ENCODE measurements at regions not wholly inside any gene's neighbourhood (a gene's known extent, or its start where the extent isn't known, plus 50 kb on each side); places are given as distances from the start of the nearest gene placed in this dataset.

DNA sequence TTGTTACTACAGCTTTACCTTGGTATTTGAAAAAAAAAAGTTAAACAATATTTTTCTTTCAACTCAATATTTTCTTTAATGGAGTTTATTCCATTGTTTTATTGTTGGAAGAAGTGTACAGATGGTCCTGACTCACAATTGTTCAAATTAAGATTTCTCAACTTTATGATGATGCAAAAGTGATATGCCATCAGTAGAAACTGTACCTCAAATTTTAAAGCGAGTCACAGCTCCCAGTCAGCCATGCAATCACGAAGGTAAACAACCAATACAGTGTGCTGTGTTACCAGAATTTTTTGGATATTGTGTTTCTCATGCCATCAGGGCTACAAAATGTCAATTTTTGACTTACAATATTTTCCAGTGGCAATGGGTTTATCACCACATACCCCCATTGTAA is 54.0 kb upstream of the COL5A2 start:
- in situ Hi-C loops (cut with HindIII; ENCODE audit: low pct_unique_long_range_greater_than_20kb, low sequenced_read_pairs) (no loop called here), intact Hi-C loops (cut with micrococcal nuclease; ENCODE audit: unreplicated experiment) (no loop called here)
- no peaks in the 10 kb centered on the region for H3K27me3 ChIP-seq (ENCODE audit: control insufficient read depth, insufficient read depth, low read length)
- DNase-seq (ENCODE audit: low read depth, low spot score) (no peak), ATAC-seq (no peak)
- H3K9me3 ChIP-seq (ENCODE audit: control insufficient read depth, insufficient read depth, low read depth, low read length): no peaks in the 10 kb centered on the region
- H3K4me3 ChIP-seq (ENCODE audit: low read depth in 2 of 2, low read length in 2 of 2): no peak overlapping the region
- H3K27ac ChIP-seq (ENCODE audit: low read length): no peak overlapping the region
- no peaks in the 10 kb centered on the region for H3K4me1 ChIP-seq (ENCODE audit: control insufficient read depth, insufficient read depth, low read length)
- TF ChIP-seq SIN3A (IDR thresholded peaks at IDR 0.05; ENCODE audit: borderline replicate concordance, insufficient read depth, low read depth, low read length) (no peak), POLR2AphosphoS5 (IDR thresholded peaks at IDR 0.05; ENCODE audit: low read depth, low read length) (no peak), TCF7L2 (IDR thresholded peaks at IDR 0.05; ENCODE audit: low read depth, low read length) (no peak)
- TF ChIP-seq, protein P1, sequence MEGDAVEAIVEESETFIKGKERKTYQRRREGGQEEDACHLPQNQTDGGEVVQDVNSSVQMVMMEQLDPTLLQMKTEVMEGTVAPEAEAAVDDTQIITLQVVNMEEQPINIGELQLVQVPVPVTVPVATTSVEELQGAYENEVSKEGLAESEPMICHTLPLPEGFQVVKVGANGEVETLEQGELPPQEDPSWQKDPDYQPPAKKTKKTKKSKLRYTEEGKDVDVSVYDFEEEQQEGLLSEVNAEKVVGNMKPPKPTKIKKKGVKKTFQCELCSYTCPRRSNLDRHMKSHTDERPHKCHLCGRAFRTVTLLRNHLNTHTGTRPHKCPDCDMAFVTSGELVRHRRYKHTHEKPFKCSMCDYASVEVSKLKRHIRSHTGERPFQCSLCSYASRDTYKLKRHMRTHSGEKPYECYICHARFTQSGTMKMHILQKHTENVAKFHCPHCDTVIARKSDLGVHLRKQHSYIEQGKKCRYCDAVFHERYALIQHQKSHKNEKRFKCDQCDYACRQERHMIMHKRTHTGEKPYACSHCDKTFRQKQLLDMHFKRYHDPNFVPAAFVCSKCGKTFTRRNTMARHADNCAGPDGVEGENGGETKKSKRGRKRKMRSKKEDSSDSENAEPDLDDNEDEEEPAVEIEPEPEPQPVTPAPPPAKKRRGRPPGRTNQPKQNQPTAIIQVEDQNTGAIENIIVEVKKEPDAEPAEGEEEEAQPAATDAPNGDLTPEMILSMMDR (IDR thresholded peaks at IDR 0.05): no peak
- TF ChIP-seq, protein P2, sequence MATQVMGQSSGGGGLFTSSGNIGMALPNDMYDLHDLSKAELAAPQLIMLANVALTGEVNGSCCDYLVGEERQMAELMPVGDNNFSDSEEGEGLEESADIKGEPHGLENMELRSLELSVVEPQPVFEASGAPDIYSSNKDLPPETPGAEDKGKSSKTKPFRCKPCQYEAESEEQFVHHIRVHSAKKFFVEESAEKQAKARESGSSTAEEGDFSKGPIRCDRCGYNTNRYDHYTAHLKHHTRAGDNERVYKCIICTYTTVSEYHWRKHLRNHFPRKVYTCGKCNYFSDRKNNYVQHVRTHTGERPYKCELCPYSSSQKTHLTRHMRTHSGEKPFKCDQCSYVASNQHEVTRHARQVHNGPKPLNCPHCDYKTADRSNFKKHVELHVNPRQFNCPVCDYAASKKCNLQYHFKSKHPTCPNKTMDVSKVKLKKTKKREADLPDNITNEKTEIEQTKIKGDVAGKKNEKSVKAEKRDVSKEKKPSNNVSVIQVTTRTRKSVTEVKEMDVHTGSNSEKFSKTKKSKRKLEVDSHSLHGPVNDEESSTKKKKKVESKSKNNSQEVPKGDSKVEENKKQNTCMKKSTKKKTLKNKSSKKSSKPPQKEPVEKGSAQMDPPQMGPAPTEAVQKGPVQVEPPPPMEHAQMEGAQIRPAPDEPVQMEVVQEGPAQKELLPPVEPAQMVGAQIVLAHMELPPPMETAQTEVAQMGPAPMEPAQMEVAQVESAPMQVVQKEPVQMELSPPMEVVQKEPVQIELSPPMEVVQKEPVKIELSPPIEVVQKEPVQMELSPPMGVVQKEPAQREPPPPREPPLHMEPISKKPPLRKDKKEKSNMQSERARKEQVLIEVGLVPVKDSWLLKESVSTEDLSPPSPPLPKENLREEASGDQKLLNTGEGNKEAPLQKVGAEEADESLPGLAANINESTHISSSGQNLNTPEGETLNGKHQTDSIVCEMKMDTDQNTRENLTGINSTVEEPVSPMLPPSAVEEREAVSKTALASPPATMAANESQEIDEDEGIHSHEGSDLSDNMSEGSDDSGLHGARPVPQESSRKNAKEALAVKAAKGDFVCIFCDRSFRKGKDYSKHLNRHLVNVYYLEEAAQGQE (IDR thresholded peaks at IDR 0.05; ENCODE audit: insufficient read depth in 1 of 2, low read depth in 2 of 2, low read length in 1 of 2): no peak
- ChIA-PET CTCF (interaction anchor here (0.6 kb wide), 1 partner anchor 119 kb away, joined by 8 read pairs; no protein-coding TSS in a partner anchor), POLR2A (no interaction called here)
- H3K36me3 ChIP-seq (ENCODE audit: control insufficient read depth, insufficient read depth, low read length): no peaks in the 10 kb centered on the region; the same call in 1 of the 2 replicates
- BruUV-seq (replicated peaks): no TSS peak

DNA sequence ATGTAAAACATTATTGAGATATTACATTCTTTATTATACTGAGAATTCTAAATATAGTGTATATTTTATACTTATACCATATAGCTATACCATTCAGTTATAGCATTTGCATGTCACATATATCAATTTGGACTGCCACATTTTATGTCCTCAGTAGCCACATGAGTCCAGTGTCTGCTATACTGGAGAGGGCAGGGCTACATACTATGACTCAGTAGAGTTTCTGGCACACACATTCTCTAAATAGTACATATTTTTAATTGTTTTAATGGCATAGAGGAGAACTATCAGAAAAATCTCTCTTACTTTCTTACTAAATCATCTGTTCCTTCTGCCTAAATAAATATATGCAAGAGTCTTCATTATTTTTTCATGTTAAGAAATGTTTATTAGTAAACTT is 55.4 kb upstream of the COL5A2 start:
- POLR2A ChIA-PET: no interaction called here
- no peak overlapping the region for H3K27ac ChIP-seq (ENCODE audit: low read length)
- BruUV-seq (replicated peaks): no TSS peak
- intact Hi-C loops (cut with micrococcal nuclease; ENCODE audit: unreplicated experiment): no loop called here
- in situ Hi-C loops (cut with HindIII; ENCODE audit: low pct_unique_long_range_greater_than_20kb, low sequenced_read_pairs): no loop called here
- DNase-seq (ENCODE audit: low read depth, low spot score) (no peak), ATAC-seq (no peak)
- no peak overlapping the region for H3K4me3 ChIP-seq (ENCODE audit: low read depth in 2 of 2, low read length in 2 of 2)
- no peaks in the 10 kb centered on the region; the same call in 1 of the 2 replicates for H3K36me3 ChIP-seq (ENCODE audit: control insufficient read depth, insufficient read depth, low read length)
- TF ChIP-seq POLR2AphosphoS5 (IDR thresholded peaks at IDR 0.05; ENCODE audit: low read depth, low read length): no peak
- TF ChIP-seq SIN3A (IDR thresholded peaks at IDR 0.05; ENCODE audit: borderline replicate concordance, insufficient read depth, low read depth, low read length): no peak
- TF ChIP-seq, protein P1 (IDR thresholded peaks at IDR 0.05): no peak
- TF ChIP-seq TCF7L2 (IDR thresholded peaks at IDR 0.05; ENCODE audit: low read depth, low read length): no peak
- TF ChIP-seq, protein P2 (IDR thresholded peaks at IDR 0.05; ENCODE audit: insufficient read depth in 1 of 2, low read depth in 2 of 2, low read length in 1 of 2): no peak
- H3K9me3 ChIP-seq (ENCODE audit: control insufficient read depth, insufficient read depth, low read depth, low read length): no peaks in the 10 kb centered on the region
- H3K27me3 ChIP-seq (ENCODE audit: control insufficient read depth, insufficient read depth, low read length): no peaks in the 10 kb centered on the region
- no peaks in the 10 kb centered on the region for H3K4me1 ChIP-seq (ENCODE audit: control insufficient read depth, insufficient read depth, low read length)
- CTCF ChIA-PET: no interaction called here

Measured in Panc1 (cell line).